Loucy (cell line): ENCODE measurements at regions not wholly inside any gene's neighbourhood (a gene's known extent, or its start where the extent isn't known, plus 50 kb on each side); places are given as distances from the start of the nearest gene placed in this dataset.

Source experiments
- EZH2phosphoT487 ChIP-seq: fragments of 200-600 bp; IDR thresholded peaks from 2 replicates; pipeline ENCODE4 v1.6.1; 2018; ENCODE audit warnings: antibody characterized with exemption, mild to moderate bottlenecking, moderate library complexity, borderline replicate concordance
- TF ChIP-seq, protein P1 (sequence below): fragments of 200-600 bp; sonication (generic); conservative IDR thresholded peaks from 2 replicates; pipeline ENCODE4 v1.5.1; 2014; ENCODE audit warnings: mild to moderate bottlenecking, antibody characterized with exemption, low read length

DNA sequence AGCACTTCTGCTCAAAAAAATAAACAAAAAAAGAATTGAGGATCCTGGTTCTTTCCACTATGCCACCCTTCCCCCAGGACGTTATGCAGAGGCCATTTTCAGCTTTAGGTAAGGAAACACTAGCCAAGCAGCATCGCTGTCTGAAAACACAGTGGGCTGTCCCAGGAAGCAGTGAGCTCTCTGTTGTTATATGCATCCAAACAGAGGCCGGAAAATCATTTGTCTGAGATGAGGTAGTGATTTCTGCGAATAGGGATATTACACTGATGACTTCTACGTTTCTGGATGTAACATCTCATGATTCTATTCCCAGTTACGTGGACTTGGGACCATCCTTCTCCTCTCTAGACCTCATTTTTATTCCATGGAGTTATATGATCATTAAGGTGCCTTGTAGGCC lies 137.2 kb downstream of the OMA1 start:
- TF ChIP-seq, protein P1, sequence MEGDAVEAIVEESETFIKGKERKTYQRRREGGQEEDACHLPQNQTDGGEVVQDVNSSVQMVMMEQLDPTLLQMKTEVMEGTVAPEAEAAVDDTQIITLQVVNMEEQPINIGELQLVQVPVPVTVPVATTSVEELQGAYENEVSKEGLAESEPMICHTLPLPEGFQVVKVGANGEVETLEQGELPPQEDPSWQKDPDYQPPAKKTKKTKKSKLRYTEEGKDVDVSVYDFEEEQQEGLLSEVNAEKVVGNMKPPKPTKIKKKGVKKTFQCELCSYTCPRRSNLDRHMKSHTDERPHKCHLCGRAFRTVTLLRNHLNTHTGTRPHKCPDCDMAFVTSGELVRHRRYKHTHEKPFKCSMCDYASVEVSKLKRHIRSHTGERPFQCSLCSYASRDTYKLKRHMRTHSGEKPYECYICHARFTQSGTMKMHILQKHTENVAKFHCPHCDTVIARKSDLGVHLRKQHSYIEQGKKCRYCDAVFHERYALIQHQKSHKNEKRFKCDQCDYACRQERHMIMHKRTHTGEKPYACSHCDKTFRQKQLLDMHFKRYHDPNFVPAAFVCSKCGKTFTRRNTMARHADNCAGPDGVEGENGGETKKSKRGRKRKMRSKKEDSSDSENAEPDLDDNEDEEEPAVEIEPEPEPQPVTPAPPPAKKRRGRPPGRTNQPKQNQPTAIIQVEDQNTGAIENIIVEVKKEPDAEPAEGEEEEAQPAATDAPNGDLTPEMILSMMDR: no peak
- TF ChIP-seq EZH2phosphoT487: no peak
